ENCODE measurements at regions not wholly inside any gene's neighbourhood (a gene's known extent, or its start where the extent isn't known, plus 50 kb on each side); places are given as distances from the start of the nearest gene placed in this dataset.

GRCh38 chr6:22468256-22468965, 101.0 kb upstream of the HDGFL1 start:
- no peak for DNase-seq

- no peak for DNase-seq
Observed at GRCh38 chr6:22470454-22471131, 98.8 kb upstream of the HDGFL1 start.

- DNase-seq: peak; percentile 64
Observed at GRCh38 chr6:22471132-22471690, 98.2 kb upstream of the HDGFL1 start.

- no peak for DNase-seq
Observed at GRCh38 chr6:22471746-22472145, 97.6 kb upstream of the HDGFL1 start.

- DNase-seq: no peak
Observed at GRCh38 chr6:22473991-22474682, 95.2 kb upstream of the HDGFL1 start.

GRCh38 chr6:22476811-22477390, 92.5 kb upstream of the HDGFL1 start:
- no peak for DNase-seq

GRCh38 chr6:22497276-22497675, 72.1 kb upstream of the HDGFL1 start:
- DNase-seq: no peak

GRCh38 chr6:22499815-22500214, 69.6 kb upstream of the HDGFL1 start:
- no peak for DNase-seq

- no peak for DNase-seq
Observed at GRCh38 chr6:22506496-22506895, 62.9 kb upstream of the HDGFL1 start.

GRCh38 chr6:22512686-22513427, 56.5 kb upstream of the HDGFL1 start:
- no peak for DNase-seq

- DNase-seq: no peak
Observed at GRCh38 chr6:22513667-22514066, 55.7 kb upstream of the HDGFL1 start.

- DNase-seq: no peak
Observed at GRCh38 chr6:22519237-22519636, 50.1 kb upstream of the HDGFL1 start.
